NCI-H2196 (cell line): ENCODE measurements at regions not wholly inside any gene's neighbourhood (a gene's known extent, or its start where the extent isn't known, plus 50 kb on each side); places are given as distances from the start of the nearest gene placed in this dataset.
"Not testable (repeated sequence)": the region's sequence is repeated elsewhere in the genome, so short reads cannot be mapped to it uniquely, and the experiment has no call there.

Source experiments
- DNase-seq: peaks from one replicate; lab custom pipeline; 2025; ENCODE audit not compliant: unreplicated experiment; lab: John Stamatoyannopoulos, UW

DNA sequence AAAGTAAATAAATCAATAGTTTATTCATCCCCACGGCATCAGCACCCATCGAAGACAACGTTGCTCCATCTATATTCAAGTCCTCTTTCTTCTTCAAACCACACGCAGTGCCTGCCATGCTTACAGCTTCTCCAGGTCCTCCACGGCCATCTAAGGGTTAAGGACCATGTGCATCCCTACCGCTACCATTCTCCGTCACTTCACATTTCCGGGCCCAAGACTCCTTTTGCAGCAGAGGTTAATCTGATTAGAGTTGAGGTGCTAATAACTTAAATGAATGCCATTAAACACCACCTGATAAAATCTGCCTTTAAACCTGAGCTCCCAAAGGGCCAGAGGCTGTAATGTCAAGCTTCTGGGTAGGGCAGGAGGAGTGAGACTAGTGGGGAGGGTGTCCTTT is 79.7 kb upstream of the CCND2 start:
- DNase-seq: no peak

DNA sequence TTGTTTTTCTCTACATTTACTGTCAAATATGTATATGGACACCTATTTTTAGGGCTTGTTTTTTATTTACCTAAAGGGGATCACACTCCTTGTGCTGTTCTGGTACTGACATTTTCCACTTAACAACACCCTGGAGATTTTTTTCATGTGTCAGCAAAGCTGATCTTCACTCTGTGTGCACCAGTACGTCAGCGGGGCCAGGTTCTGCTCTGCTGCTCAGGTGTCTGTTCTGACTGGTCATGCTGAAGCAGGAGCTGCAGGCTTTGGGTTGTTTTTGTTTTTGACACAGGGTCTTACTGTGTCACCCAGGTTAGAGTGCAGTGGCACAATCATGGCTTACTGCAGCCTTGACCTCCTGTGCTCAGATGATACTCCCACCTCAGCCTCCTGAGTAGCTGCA is 81.9 kb upstream of the CCND2 start:
- DNase-seq: no peak

DNA sequence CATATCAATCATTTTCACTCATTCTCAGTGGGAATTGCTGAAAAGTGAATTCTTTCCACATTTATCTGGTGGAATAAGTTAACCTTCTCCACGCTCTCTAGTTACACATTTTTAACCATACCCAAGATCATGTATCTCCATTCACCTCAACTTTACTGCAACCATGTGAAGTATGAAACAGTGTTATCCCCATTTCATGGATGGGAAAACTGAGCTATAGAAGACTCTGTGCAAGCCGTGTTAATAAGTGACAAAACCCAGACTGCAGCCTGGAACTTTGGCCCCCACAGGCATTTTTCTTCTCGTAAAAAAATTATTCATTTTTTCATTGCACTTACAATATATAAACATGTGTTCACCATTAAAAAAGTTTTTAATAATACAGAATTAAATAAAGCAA is 82.4 kb upstream of the CCND2 start:
- no peak for DNase-seq

DNA sequence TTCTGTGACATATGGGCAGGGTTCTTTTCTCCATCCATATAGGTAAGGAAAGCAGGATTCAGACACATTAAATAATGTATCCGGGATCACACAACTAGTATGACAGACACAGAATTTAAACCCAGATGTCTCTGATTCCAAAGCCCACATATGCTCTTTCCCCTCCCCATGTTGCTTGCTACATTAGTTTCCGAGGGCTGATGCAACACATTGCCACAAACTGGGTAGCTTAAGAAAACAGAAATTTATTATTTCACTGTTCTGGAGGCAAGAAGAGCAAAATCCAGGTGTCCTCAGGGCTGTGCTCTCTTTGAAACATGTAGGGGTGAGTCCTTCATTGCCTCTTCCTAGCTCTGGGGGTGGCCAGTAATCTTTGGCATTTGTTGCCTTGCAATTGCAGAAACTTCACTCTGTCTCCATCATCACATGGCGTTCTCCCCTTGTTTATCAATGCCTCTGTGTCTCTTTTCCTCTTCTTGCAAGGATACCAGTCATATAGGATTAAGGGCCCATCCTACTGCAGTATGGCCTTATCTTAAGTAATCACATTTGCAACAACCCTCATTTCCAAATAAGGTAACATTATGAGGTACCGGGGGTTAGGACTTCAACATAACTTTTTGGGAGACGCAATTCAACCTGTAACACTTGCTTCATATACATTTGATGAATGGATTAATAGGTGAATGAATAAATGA is 83.0 kb upstream of the CCND2 start:
- no peak for DNase-seq

DNA sequence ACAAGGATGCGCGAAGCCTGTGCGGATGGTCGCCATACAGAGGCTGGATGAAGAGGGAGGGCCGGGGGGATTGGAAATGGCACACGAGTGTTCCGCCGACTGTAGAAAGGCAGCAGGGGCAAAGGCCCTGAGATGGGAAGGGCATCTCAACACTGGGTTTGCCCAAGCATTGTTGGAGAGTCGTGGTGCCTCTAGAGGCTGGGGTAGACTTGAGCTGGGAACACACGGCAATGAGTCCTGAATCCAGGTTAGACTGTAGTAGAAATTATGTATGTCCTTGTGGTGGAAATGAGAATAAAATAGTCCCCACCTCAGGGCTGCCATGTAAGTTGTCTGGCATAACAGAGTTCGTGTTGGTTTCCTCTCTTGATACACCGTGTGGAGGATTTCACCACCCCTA is 83.8 kb upstream of the CCND2 start:
- DNase-seq: no peak

DNA sequence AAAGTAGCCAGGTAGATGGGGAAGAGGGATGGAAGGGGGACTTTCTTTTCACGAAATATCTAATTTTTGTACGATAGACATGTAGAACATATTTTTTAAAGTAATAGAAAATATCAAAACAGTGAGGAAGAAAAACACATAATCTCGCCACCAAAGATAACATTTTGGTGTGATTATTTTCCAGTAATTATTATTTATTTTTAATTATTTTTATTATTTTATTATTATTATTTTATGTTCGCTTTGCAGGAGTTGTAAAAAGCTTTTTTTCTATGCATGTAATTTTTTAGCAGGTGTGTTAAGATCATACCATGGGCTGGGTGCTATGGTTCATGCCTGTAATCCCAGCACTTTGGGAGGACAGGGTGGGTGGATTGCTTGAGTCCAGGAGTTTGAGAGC is 85.6 kb upstream of the CCND2 start:
- DNase-seq: no peak

DNA sequence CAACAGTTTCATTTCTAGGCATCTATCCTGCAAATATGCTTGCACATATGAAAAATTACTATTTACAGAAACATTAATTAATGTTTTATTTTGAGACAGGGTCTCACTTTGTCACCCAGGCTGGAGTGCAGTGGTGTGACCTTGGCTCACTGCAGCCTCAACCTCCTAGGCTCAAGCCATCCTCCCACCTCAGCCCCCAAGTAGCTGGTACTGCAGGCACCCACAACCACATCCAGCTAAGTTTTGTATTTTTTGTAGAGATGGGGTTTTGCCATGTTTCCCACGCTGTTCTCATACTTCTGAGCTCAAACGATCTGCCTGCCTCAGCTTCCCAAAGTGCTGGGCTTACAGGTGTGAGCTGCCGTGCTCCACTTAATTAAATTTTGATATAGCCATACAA is 86.2 kb upstream of the CCND2 start:
- not testable (repeated sequence) for DNase-seq

DNA sequence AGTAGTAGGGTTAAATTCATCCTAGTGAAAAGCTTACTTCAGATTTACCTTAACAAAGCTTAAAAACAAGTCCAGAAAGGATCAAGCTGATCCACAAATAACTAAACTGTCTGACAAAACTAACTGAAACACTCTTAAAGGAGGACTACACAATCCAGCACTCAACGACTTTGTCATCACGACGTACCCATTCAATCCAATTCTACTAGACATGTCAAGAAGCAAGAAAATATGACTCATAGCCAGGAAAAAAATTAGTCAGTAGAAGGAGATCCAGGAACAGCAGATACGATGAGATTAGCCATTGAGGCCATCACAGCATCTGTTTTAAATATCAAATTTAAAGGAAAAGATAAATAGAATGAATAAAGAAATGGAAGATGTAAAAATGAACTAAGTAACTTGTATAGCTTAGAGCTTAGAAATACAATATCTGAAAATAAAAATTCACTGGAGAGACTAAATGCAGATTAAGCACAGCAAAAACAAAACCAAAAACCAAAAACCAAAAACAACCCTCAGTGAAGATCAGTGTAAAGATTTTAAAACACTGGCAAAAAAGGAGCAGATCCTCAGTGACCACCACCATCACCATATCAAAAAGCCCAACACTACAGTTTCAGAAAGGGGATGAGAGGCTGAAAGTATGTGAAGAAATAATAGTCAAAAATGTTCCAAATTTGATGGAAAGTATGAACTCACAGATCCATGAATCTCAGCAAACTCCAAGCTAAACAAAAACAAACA is 95.0 kb upstream of the CCND2 start:
- DNase-seq: no peak

DNA sequence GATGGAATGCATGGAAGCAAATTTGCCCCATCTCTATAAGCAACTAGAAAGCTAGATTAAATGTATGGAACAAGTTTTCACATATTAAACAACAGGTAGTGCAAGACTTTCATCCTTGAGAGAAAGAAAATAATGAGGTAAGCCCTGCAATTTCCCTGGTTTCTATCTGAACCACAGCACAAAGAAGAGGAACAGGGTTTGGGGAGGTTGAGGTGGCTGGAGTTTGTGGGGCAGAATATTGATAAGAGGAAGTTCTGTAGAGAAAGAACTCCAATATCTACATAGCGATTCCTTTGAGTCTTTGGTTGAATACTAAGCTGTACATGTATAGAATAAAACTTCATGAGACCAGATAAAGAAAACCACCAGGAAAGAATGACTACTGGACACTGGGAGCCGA is 96.3 kb upstream of the CCND2 start:
- DNase-seq: no peak

DNA sequence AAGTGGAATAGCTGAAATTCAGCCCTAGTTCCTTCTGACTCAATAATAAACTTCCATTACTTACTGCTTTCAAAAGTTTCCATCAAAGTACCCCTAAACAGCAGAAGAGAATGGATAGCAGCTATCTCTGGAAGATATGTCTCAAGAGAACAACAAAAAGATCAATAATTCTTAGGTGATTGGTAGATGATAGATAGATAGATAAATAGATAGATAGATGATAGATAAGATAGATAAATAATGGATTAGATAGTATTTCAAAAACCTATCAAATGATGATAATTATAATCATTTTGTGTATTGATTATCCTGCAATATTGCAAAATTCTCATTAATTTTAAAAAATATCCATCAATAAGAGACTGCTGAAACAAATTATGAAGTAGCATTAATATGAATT is 97.4 kb upstream of the CCND2 start:
- no peak for DNase-seq

DNA sequence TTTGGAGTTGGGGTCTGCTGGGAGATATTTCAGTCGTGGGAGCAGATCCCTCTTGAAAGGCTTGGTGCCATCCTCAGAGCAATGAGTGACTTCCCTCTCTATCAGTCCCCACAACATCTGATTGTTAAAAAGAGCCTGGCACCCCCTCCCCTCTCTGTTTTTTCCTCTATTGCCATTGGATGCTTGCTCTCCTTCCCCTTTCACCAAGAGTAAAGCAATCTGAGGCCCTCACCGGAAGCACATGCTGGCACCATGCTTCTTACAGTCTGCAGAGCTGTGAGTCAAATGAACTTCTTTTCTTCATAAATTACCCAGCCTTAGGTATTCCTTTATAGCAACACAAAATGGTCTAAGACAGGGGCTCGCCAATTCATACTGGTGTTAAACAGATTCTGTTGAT is 99.1 kb upstream of the CCND2 start:
- no peak for DNase-seq

DNA sequence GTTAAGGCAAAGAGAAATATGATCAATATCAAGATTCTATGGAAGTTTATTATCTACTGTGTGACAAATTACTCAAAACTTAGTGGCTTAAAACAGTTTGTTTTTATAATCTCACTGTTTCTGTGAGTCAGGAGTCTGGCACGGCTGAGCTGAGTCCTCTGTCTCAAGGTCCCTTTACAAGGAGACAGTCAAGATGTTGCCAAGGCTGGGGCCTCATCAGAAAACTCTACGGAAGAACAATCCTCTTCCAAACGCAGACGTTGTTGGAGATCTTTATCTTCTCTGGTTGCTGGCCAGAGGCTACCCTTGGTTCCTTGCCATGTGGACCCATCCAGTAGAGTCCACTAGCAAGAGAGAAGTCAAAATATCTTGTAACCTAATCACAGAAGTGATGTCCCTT is 100.6 kb upstream of the CCND2 start:
- no peak for DNase-seq

DNA sequence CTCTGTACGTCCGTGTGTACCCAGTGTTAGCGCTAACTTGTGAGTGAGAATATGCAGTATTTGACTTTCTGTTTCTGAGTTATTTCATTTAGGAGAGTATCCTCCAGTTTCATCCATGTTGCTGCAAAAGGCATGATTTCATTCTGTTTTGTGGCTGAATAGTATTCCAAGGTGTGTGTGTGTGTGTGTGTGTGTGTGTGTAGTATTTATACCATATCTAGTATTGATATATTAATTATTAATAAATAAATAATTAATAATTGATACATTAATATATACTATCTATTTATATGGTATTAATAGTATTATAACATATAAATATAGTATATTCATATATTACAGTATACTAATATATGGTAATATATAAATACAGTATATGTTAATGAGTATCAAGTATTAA is 101.8 kb upstream of the CCND2 start:
- no peak for DNase-seq

DNA sequence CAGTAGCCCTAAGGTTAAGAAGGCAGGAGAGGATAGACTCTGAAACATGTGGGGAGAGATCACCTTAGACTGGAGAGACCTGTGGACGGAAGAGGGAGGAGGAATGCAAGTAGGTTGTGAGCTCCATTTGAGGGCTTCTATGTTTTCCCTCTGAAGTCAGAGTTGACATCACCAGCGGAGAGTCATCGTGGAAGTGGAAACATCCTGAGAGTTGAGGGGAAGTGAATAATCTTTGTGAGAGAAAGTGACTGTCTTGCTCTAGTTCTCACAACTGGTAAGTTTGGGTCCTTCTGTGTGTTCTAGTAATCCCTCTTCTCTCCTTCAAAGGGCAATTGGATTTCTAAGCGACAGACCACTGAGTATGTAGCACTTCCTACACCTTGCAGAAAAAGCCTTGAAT is 103.6 kb upstream of the CCND2 start:
- no peak for DNase-seq

DNA sequence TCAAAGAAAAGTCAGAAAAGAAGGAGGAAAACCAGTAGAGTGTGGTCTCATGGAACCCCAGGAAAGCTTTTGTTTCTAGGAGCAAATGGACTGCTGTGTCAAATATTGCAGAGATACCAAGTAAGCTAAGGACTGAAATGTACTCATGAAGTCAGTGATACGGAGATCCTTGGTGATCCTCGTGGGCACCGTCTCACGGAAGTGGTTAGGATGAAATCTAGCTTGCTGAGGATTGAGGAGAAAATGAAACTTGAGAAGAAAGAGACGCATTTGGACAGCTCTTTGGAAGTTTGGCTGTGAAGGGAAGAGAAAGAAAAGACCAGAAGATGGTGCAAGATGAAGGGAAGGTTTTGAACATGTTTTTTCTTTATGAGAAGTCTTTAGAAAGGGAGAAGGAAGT is 104.0 kb upstream of the CCND2 start:
- no peak for DNase-seq

DNA sequence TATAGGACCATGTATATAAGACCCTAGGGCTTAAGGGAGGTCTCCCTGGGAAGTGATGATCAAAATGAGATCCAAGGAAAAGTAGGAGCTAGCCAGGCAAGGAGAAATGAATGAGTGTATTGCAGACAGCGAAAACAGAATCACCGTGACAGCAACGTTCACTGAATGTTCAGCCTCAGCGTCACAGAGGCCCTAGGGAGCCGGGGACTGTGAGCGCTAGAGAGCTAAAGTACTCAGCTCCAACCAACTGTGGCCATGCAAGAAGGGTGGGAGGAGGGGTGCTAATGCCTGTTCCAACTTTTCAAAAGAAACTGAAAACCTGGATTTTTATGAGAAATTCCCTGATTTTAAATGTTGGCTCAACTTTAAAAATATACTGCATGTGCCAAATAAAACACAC is 105.5 kb upstream of the CCND2 start:
- no peak for DNase-seq

DNA sequence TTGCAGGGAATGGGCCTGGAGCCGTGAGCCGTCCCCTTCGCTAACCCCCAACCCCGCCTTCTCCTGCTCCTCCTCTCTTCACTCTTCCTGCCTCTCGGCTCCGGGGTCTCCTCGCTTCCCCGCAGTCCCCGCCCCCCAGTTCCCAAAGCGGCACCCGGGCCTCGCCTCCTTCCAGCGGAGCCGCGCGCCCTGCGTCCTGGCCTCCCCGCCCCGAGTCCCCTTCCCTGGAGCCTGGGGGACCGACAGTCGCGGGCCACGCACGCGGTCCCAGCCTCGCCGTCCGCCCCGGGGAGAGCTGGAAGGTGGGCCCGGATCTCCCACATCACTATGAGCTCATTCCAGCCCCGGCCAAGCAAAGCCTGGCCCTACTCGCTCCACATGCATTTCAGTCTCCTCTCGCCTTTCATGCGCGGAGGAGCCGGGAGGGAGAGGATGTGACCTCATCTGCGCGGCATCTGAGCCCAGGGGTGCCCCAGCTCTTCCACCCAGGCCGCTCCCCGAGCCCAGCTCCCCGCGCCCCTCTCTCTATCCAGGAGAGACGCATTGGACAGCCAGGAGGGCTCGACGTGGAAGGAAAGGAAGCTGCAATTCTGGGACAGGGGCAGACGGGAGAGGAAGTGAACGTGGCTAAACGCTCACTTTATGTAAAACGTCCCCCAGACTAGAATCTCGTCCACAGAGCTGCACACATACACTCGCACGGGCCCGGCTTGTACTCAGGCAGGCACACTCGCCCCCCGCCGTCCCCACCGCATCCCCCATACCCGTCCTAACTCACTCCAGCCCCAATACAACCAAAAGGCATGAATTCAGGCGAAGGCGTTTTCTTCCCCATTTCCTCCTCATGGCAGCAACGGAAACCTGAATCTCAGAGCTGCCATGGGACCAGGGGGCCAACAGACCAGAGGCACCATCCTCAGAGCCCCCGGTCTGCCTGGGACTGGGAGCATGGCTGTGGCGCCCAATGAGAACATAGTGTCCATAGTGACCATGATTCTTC is 108.7 kb upstream of the CCND2 start:
- no peak for DNase-seq

DNA sequence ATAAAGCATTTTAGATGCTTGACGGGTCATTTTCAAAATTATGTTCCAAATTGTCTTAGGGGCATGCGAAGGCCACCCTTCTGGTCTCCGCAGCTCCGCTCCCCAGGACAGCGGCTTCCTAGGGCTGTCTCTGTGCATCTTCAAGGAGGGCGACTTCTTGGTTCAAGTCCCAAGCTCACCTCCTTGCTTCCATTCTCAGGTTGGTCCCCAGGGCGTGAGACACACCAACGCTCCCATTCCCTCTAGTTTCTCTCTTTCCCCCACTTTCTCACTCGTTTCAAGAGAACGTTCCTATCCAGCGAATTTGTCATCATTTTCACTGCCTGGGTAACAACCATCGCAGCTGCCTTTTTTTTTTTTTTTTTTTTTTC is 109.4 kb upstream of the CCND2 start:
- DNase-seq: no peak

DNA sequence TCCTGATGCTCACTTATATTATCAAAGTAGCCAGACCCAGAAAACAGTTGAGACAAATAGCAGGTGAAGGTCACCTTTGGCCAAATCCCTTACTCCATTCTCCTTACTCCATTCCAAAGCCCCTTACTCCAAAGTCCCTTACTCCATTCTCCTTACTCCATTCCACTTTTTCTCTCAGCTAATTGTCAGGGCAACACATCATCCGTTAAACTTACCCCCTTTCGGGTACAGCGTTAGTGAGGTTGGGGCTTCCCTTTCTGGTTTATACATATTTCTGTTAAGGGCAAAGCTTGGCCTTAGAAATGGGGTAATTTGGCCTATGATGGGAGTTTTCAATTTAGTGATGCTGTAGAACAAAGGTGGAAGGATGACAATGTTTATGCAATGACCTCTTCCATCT is 111.8 kb upstream of the CCND2 start:
- no peak for DNase-seq

DNA sequence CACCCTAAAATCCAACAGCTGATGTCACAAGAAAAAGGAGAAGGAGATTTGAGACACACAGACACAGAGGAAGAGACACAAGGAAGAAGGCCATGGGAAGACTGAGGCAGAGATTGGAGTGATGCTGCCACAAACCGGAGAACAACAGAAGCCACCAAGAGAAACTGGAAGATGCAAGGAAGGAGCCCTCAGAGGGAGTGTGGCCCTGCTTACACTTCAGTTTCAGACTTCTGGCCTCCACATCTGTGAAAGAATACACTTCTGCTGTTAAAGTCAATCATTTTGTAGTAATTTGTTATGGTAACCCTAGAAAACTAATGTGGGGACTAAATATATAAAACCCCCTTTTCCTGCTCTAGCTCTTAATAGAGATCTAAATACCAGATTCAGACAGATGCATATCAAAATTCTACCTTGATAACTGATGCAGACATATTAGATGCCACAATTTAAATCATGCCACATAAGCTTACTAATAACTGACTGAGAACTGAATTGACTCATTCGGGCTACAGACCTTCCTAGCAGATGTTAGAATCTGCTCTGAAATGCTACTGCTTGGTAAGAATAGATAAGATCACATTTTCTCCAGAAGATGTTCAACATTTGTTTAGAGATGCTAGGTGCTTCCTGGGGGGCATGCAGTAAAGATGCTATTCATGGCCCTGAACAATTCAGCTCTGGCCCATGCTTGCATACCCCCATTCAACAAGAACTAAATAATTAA is 113.1 kb upstream of the CCND2 start:
- no peak for DNase-seq

DNA sequence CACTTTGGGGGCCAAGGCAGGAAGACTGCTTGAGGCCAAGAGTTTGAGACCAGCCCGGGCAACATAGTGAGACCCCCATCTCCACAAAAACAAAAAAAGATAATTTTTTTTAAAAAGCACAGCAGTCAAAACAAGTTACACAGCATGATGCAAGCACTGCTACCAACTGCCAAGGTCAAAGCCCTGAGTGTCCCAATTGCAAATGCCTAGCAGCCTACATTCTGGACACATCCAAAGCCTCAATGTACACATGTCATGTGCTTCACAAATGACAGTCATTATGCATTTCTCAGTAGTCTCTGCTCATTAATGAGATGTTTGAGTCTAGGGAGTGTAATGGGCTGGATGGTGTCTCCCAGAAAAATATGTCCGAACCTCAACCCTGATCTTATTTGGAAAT is 113.7 kb upstream of the CCND2 start:
- DNase-seq: no peak
